ENCODE measurements at regions not wholly inside any gene's neighbourhood (a gene's known extent, or its start where the extent isn't known, plus 50 kb on each side); places are given as distances from the start of the nearest gene placed in this dataset.

GRCh38 chr1:218869276-218869675 lies 304.4 kb upstream of the LYPLAL1 start (continued):
- TF ChIP-seq CHD7 (IDR thresholded peaks at IDR 0.05; ENCODE audit: insufficient replicate concordance, low read length): no peak
- TF ChIP-seq RBBP5 (IDR thresholded peaks at IDR 0.05; ENCODE audit: borderline replicate concordance, low read depth, low read length): no peak
